Activated CD8-positive, alpha-beta memory T cell treated with anti-CD3 and anti-CD28 coated beads, Interleukin-2, amount 10 ng/mL, durations not matched to agents 7 days and 5 days (primary cell): ENCODE measurements at regions not wholly inside any gene's neighbourhood (a gene's known extent, or its start where the extent isn't known, plus 50 kb on each side); places are given as distances from the start of the nearest gene placed in this dataset.
"Not testable (repeated sequence)": the region's sequence is repeated elsewhere in the genome, so short reads cannot be mapped to it uniquely, and the experiment has no call there.

Source experiments
- ATAC-seq: fragments of 150-1000 bp; cut with Tn5 transposase; one replicate; pipeline ENCODE4 v1.10.0; 2021; ENCODE audit warnings: moderate library complexity
- CTCF ChIA-PET: fragments of 350-600 bp; sonication (Branson Sonifier 250); formaldehyde crosslinking; loops from one replicate; lab custom pipeline; 2021; ENCODE audit warnings: antibody characterized with exemption; lab: Charles Lee
- DNase-seq: peaks from one replicate; pipeline ENCODE4 v3.0.0-alpha.2; 2020
- H3K27ac Mint-ChIP-seq: one replicate; pipeline ENCODE4 v1.8.0; 2021; ENCODE audit warnings: mild to moderate bottlenecking, mixed read lengths
- H3K27me3 Mint-ChIP-seq: one replicate; pipeline ENCODE4 v1.8.0; 2021; ENCODE audit warnings: mixed read lengths
- H3K36me3 Mint-ChIP-seq: one replicate; pipeline ENCODE4 v1.8.0; 2021; ENCODE audit warnings: mild to moderate bottlenecking, mixed read lengths
- H3K4me1 Mint-ChIP-seq: one replicate; pipeline ENCODE4 v1.8.0; 2021; ENCODE audit warnings: mixed read lengths
- H3K4me3 Mint-ChIP-seq: one replicate; pipeline ENCODE4 v1.8.0; 2021; ENCODE audit warnings: mild to moderate bottlenecking, moderate library complexity, mixed read lengths
- H3K9me3 Mint-ChIP-seq: one replicate; pipeline ENCODE4 v1.8.0; 2022; ENCODE audit warnings: low read depth, mixed read lengths

- DNase-seq (no peak), ATAC-seq (no peak)
- Mint-ChIP-seq H3K36me3 (no peaks in the 10 kb centered on the region), H3K9me3 (no peaks in the 10 kb centered on the region), H3K4me3 (no peak overlapping the region), H3K4me1 (no peaks in the 10 kb centered on the region), H3K27me3 (no peaks in the 10 kb centered on the region), H3K27ac (no peak overlapping the region)
- CTCF ChIA-PET: no interaction called here
These were observed 167.6 kb upstream of the TMEM72 start for GRCh38 chr10:44743535-44743934.

GRCh38 chr10:44745920-44746319 lies 165.2 kb upstream of the TMEM72 start:
- CTCF ChIA-PET: no interaction called here
- DNase-seq (no peak), ATAC-seq (no peak)
- H3K27me3 Mint-ChIP-seq: no peaks in the 10 kb centered on the region
- H3K27ac Mint-ChIP-seq: no peak overlapping the region
- no peaks in the 10 kb centered on the region for H3K36me3 Mint-ChIP-seq
- H3K4me1 Mint-ChIP-seq: no peaks in the 10 kb centered on the region
- no peak overlapping the region for H3K4me3 Mint-ChIP-seq
- H3K9me3 Mint-ChIP-seq: no peaks in the 10 kb centered on the region

GRCh38 chr10:44747593-44748172 lies 163.5 kb upstream of the TMEM72 start:
- DNase-seq (no peak), ATAC-seq (no peak)
- Mint-ChIP-seq H3K27me3 (no peaks in the 10 kb centered on the region), H3K27ac (no peak overlapping the region), H3K4me3 (no peak overlapping the region), H3K9me3 (no peaks in the 10 kb centered on the region), H3K4me1 (no peaks in the 10 kb centered on the region), H3K36me3 (no peaks in the 10 kb centered on the region)
- CTCF ChIA-PET: no interaction called here

- H3K27ac Mint-ChIP-seq: no peak overlapping the region
These were observed 162.0 kb upstream of the TMEM72 start for GRCh38 chr10:44749151-44749550.

GRCh38 chr10:44752451-44753441 lies 158.4 kb upstream of the TMEM72 start:
- H3K27ac Mint-ChIP-seq: no peak overlapping the region
- H3K27me3 Mint-ChIP-seq: no peaks in the 10 kb centered on the region
- no peaks in the 10 kb centered on the region for H3K4me1 Mint-ChIP-seq
- no peak overlapping the region for H3K4me3 Mint-ChIP-seq
- no peaks in the 10 kb centered on the region for H3K9me3 Mint-ChIP-seq
- ATAC-seq (no peak), DNase-seq (no peak)
- CTCF ChIA-PET: no interaction called here
- H3K36me3 Mint-ChIP-seq: no peaks in the 10 kb centered on the region

More at GRCh38 chr10:44749151-44749550, 162.0 kb upstream of the TMEM72 start:
- no peak overlapping the region for H3K4me3 Mint-ChIP-seq
- ATAC-seq (no peak), DNase-seq (no peak)
- no peaks in the 10 kb centered on the region for H3K27me3 Mint-ChIP-seq
- no peaks in the 10 kb centered on the region for H3K9me3 Mint-ChIP-seq
- H3K36me3 Mint-ChIP-seq: no peaks in the 10 kb centered on the region
- CTCF ChIA-PET: no interaction called here
- H3K4me1 Mint-ChIP-seq: no peaks in the 10 kb centered on the region

GRCh38 chr10:44754355-44754754 lies 156.8 kb upstream of the TMEM72 start:
- H3K27ac Mint-ChIP-seq, CTCF ChIA-PET, H3K4me1 Mint-ChIP-seq, DNase-seq, H3K36me3 Mint-ChIP-seq, H3K4me3 Mint-ChIP-seq, H3K9me3 Mint-ChIP-seq, H3K27me3 Mint-ChIP-seq, ATAC-seq: not testable (repeated sequence)

GRCh38 chr10:44755481-44755880 lies 155.7 kb upstream of the TMEM72 start:
- ATAC-seq (no peak), DNase-seq (no peak)
- H3K36me3 Mint-ChIP-seq: no peaks in the 10 kb centered on the region
- CTCF ChIA-PET: no interaction called here
- H3K4me3 Mint-ChIP-seq: no peak overlapping the region
- no peaks in the 10 kb centered on the region for H3K9me3 Mint-ChIP-seq
- no peak overlapping the region for H3K27ac Mint-ChIP-seq
- no peaks in the 10 kb centered on the region for H3K4me1 Mint-ChIP-seq
- no peaks in the 10 kb centered on the region for H3K27me3 Mint-ChIP-seq

- CTCF ChIA-PET: no interaction called here
- no peak for ATAC-seq
These were observed 154.9 kb upstream of the TMEM72 start for GRCh38 chr10:44756216-44756615.

GRCh38 chr10:44757551-44758205 lies 153.5 kb upstream of the TMEM72 start:
- DNase-seq: no peak
- no peaks in the 10 kb centered on the region for H3K4me1 Mint-ChIP-seq
- CTCF ChIA-PET: no interaction called here
- no peaks in the 10 kb centered on the region for H3K36me3 Mint-ChIP-seq
- no peak overlapping the region for H3K4me3 Mint-ChIP-seq
- H3K9me3 Mint-ChIP-seq: no peaks in the 10 kb centered on the region
- H3K27me3 Mint-ChIP-seq: no peaks in the 10 kb centered on the region
- no peak overlapping the region for H3K27ac Mint-ChIP-seq
- ATAC-seq: no peak

More at GRCh38 chr10:44756216-44756615, 154.9 kb upstream of the TMEM72 start:
- Mint-ChIP-seq H3K4me3 (no peak overlapping the region), H3K9me3 (no peaks in the 10 kb centered on the region), H3K27me3 (no peaks in the 10 kb centered on the region), H3K36me3 (no peaks in the 10 kb centered on the region), H3K4me1 (no peaks in the 10 kb centered on the region), H3K27ac (no peak overlapping the region)
- DNase-seq: no peak

- no peak overlapping the region for H3K4me3 Mint-ChIP-seq
- no peak overlapping the region for H3K27ac Mint-ChIP-seq
- H3K4me1 Mint-ChIP-seq: no peaks in the 10 kb centered on the region
- no peaks in the 10 kb centered on the region for H3K36me3 Mint-ChIP-seq
- CTCF ChIA-PET: no interaction called here
- no peaks in the 10 kb centered on the region for H3K27me3 Mint-ChIP-seq
- no peaks in the 10 kb centered on the region for H3K9me3 Mint-ChIP-seq
- DNase-seq: no peak
- ATAC-seq: no peak
These were observed 152.0 kb upstream of the TMEM72 start for GRCh38 chr10:44759122-44759521.

GRCh38 chr10:44760513-44760912 lies 150.6 kb upstream of the TMEM72 start:
- CTCF ChIA-PET: interaction anchor here (0.6 kb wide), 1 partner anchor 215 kb away, joined by 3 read pairs; no protein-coding TSS in a partner anchor
- no peaks in the 10 kb centered on the region for H3K4me1 Mint-ChIP-seq
- ATAC-seq (no peak), DNase-seq (no peak)
- no peaks in the 10 kb centered on the region for H3K36me3 Mint-ChIP-seq
- H3K9me3 Mint-ChIP-seq: no peaks in the 10 kb centered on the region
- no peak overlapping the region for H3K4me3 Mint-ChIP-seq
- no peak overlapping the region for H3K27ac Mint-ChIP-seq
- H3K27me3 Mint-ChIP-seq: no peaks in the 10 kb centered on the region

GRCh38 chr10:44761076-44761475 lies 150.1 kb upstream of the TMEM72 start:
- Mint-ChIP-seq H3K4me1 (no peaks in the 10 kb centered on the region), H3K36me3 (no peaks in the 10 kb centered on the region)
- CTCF ChIA-PET: interaction anchor here (0.6 kb wide), 1 partner anchor 215 kb away, joined by 3 read pairs; no protein-coding TSS in a partner anchor

GRCh38 chr10:44763331-44763730 lies 147.8 kb upstream of the TMEM72 start:
- Mint-ChIP-seq H3K9me3 (no peaks in the 10 kb centered on the region), H3K4me1 (no peaks in the 10 kb centered on the region), H3K36me3 (no peaks in the 10 kb centered on the region), H3K27ac (no peak overlapping the region), H3K4me3 (no peak overlapping the region), H3K27me3 (no peaks in the 10 kb centered on the region)
- DNase-seq (no peak), ATAC-seq (no peak)
- CTCF ChIA-PET: no interaction called here

More at GRCh38 chr10:44761076-44761475, 150.1 kb upstream of the TMEM72 start:
- H3K27ac Mint-ChIP-seq: no peak overlapping the region
- H3K27me3 Mint-ChIP-seq: no peaks in the 10 kb centered on the region
- DNase-seq (no peak), ATAC-seq (no peak)
- H3K4me3 Mint-ChIP-seq: no peak overlapping the region
- H3K9me3 Mint-ChIP-seq: no peaks in the 10 kb centered on the region
